H1 (cell line): ENCODE measurements at regions not wholly inside any gene's neighbourhood (a gene's known extent, or its start where the extent isn't known, plus 50 kb on each side); places are given as distances from the start of the nearest gene placed in this dataset.

ENCODE experiments used
- CTCF ChIA-PET: fragments of 300-600 bp; sonication (Branson Sonifier 250); formaldehyde crosslinking; loops from one replicate; lab custom pipeline; 2021; ENCODE audit not compliant: partially characterized antibody; lab: Charles Lee
- POLR2A ChIA-PET: fragments of 300-600 bp; sonication (Branson Sonifier 250); formaldehyde crosslinking; loops from one replicate; lab custom pipeline; 2021; ENCODE audit warnings: inconsistent platforms; ENCODE audit not compliant: partially characterized antibody; lab: Charles Lee
- DNase-seq, 2 experiments: peaks; one replicate each; pipeline versions ENCODE4 v3.0.0 to v3.0.0-alpha.2; 2010 to 2022; ENCODE audit warnings: low spot score in 2 of 2, low read depth in 1 of 2, mixed read lengths in 1 of 2
- FAIRE-seq: peaks from 2 replicates; lab custom pipeline; 2011; peaks lifted over from hg19 to GRCh38; lab: Jason Lieb, UNC
- H2AFZ ChIP-seq: 2 replicates; pipeline ENCODE4 v1.8.1; 2012; ENCODE audit warnings: low read length, inconsistent platforms
- H2AK5ac ChIP-seq: 2 replicates; pipeline ENCODE4 v1.6.1; 2013; ENCODE audit warnings: low read depth, low read length
- H2BK120ac ChIP-seq: replicated peaks from 2 replicates; pipeline ENCODE3; 2013; ENCODE audit warnings: low read depth, low read length, inconsistent platforms
- H2BK12ac ChIP-seq: 2 replicates; pipeline ENCODE4 v1.6.1; 2013; ENCODE audit warnings: low read depth, low read length
- H2BK15ac ChIP-seq: 2 replicates; pipeline ENCODE4 v1.6.1; 2013; ENCODE audit warnings: low read length
- H2BK20ac ChIP-seq: 2 replicates; pipeline ENCODE4 v1.6.1; 2013; ENCODE audit warnings: low read length
- H2BK5ac ChIP-seq: 2 replicates; pipeline ENCODE4 v1.6.1; 2013; ENCODE audit warnings: low read depth, low read length
- H3K14ac ChIP-seq: 2 replicates; pipeline ENCODE4 v1.6.1; 2013; ENCODE audit warnings: inconsistent platforms; ENCODE audit not compliant: insufficient read length
- H3K18ac ChIP-seq: 2 replicates; pipeline ENCODE4 v1.6.1; 2013; ENCODE audit warnings: low read length; ENCODE audit errors: extremely low read depth
- H3K23ac ChIP-seq: 2 replicates; pipeline ENCODE4 v1.6.1; 2013; ENCODE audit warnings: inconsistent platforms; ENCODE audit not compliant: insufficient read length
- H3K23me2 ChIP-seq: 2 replicates; pipeline ENCODE4 v1.6.1; 2013; ENCODE audit warnings: low read depth, low read length
- H3K27ac ChIP-seq: 2 replicates; pipeline ENCODE4 v1.6.1; 2011; ENCODE audit warnings: low read depth, low read length, inconsistent platforms
- H3K27me3 ChIP-seq, 4 experiments: replicated peaks in 1 of 4; 1 replicate in 1 of 4; 2 replicates in 3 of 4; pipeline versions ENCODE4 v1.6.1 to v1.8.1; 2011 to 2013; ENCODE audit warnings: low read length in 3 of 4, mild to moderate bottlenecking in 3 of 4, inconsistent platforms in 2 of 4, mixed read lengths in 2 of 4, moderate library complexity in 1 of 4; ENCODE audit not compliant: control insufficient read depth in 3 of 4, insufficient read depth in 3 of 4; ENCODE audit errors: extremely low read depth in 1 of 4
- H3K36me3 ChIP-seq, 4 experiments: 2 replicates each; pipeline versions ENCODE4 v1.6.1 to v1.8.1; 2011 to 2013; ENCODE audit warnings: mild to moderate bottlenecking in 4 of 4, low read length in 3 of 4, moderate library complexity in 2 of 4, control low read depth in 1 of 4, inconsistent platforms in 1 of 4; ENCODE audit not compliant: insufficient read depth in 4 of 4, control insufficient read depth in 2 of 4
- H3K4ac ChIP-seq: replicated peaks from 2 replicates; pipeline ENCODE3; 2013; ENCODE audit warnings: low read length, low read depth, mixed read lengths, inconsistent platforms; ENCODE audit not compliant: insufficient read length
- H3K4me1 ChIP-seq, 4 experiments: replicated peaks in 1 of 4; 1 replicate in 1 of 4; 2 replicates in 3 of 4; pipeline versions ENCODE4 v1.6.1 to v1.8.1; 2011 to 2013; ENCODE audit warnings: low read length in 3 of 4, inconsistent platforms in 2 of 4, mixed read lengths in 1 of 4; ENCODE audit not compliant: insufficient read depth in 4 of 4, control insufficient read depth in 3 of 4
- H3K4me2 ChIP-seq, 2 experiments: 2 replicates each; pipeline versions ENCODE4 v1.6.1 to v1.8.1; 2011 to 2013; ENCODE audit warnings: low read depth in 2 of 2, low read length in 2 of 2, control low read depth in 1 of 2, inconsistent platforms in 1 of 2, mild to moderate bottlenecking in 1 of 2; ENCODE audit not compliant: insufficient read depth in 1 of 2
- H3K4me3 ChIP-seq, 4 experiments: fragments of 200-600, 300-600 bp in 1 of 4; sonication (generic), shearing (Covaris generic), sonication (Bioruptor Twin) in 1 of 4; 2 replicates each; pipeline versions ENCODE4 v1.5.1 to v1.8.1; 2011 to 2016; ENCODE audit warnings: low read length in 4 of 4, low read depth in 3 of 4, control low read depth in 2 of 4, inconsistent platforms in 2 of 4, mild to moderate bottlenecking in 2 of 4, mixed read lengths in 1 of 4, moderate library complexity in 1 of 4; ENCODE audit not compliant: insufficient read depth in 2 of 4; ENCODE audit errors: extremely low read depth in 1 of 4
- H3K56ac ChIP-seq: replicated peaks from 2 replicates; pipeline ENCODE3; 2013; ENCODE audit warnings: low read depth, mild to moderate bottlenecking, mixed read lengths, low read length, inconsistent platforms; ENCODE audit not compliant: insufficient read length
- H3K79me1 ChIP-seq: 2 replicates; pipeline ENCODE4 v1.6.1; 2013; ENCODE audit warnings: low read depth, low read length, control low read depth
- H3K79me2 ChIP-seq, 2 experiments: 2 replicates each; pipeline versions ENCODE4 v1.6.1 to v1.8.1; 2012 to 2013; ENCODE audit warnings: low read length in 2 of 2, mild to moderate bottlenecking in 2 of 2, inconsistent platforms in 1 of 2; ENCODE audit not compliant: insufficient read depth in 2 of 2, control insufficient read depth in 1 of 2
- H3K9ac ChIP-seq, 4 experiments: replicated peaks in 1 of 4; 1 replicate in 1 of 4; 2 replicates in 3 of 4; pipeline versions ENCODE4 v1.6.1 to v1.8.1; 2011 to 2013; ENCODE audit warnings: low read depth in 3 of 4, low read length in 3 of 4, control low read depth in 2 of 4, mild to moderate bottlenecking in 2 of 4, moderate library complexity in 2 of 4, inconsistent platforms in 1 of 4; ENCODE audit errors: extremely low read depth in 1 of 4
- H3K9me3 ChIP-seq, 2 experiments: 2 replicates each; pipeline versions ENCODE4 v1.6.1 to v1.8.1; 2012 to 2013; ENCODE audit warnings: mild to moderate bottlenecking in 2 of 2, moderate library complexity in 2 of 2, control low read depth in 1 of 2, inconsistent platforms in 1 of 2, low read depth in 1 of 2, low read length in 1 of 2, mixed read lengths in 1 of 2; ENCODE audit not compliant: insufficient read depth in 2 of 2
- H4K20me1 ChIP-seq, 2 experiments: replicated peaks in 1 of 2; 2 replicates each; pipeline versions ENCODE3 to v1.8.1; 2011 to 2013; ENCODE audit warnings: inconsistent platforms in 2 of 2, low read length in 2 of 2, mild to moderate bottlenecking in 1 of 2; ENCODE audit not compliant: insufficient read depth in 2 of 2, control insufficient read depth in 1 of 2
- H4K5ac ChIP-seq: 2 replicates; pipeline ENCODE4 v1.6.1; 2013; ENCODE audit warnings: low read length, low read depth, mixed read lengths, inconsistent platforms; ENCODE audit not compliant: insufficient read length
- H4K8ac ChIP-seq: 2 replicates; pipeline ENCODE4 v1.8.0; 2013; ENCODE audit warnings: mild to moderate bottlenecking, moderate library complexity, low read length, inconsistent platforms; ENCODE audit not compliant: insufficient read depth; ENCODE audit errors: extremely low read depth
- H4K91ac ChIP-seq: replicated peaks from 2 replicates; pipeline ENCODE3; 2013; ENCODE audit warnings: low read length, mixed read lengths, inconsistent platforms; ENCODE audit not compliant: insufficient read length
- ASH2L ChIP-seq: fragments of 200-600, 300-600 bp; sonication (generic); IDR thresholded peaks from one replicate; pipeline ENCODE4 v1.7.1; 2017; ENCODE audit warnings: low read length
- BCL11A ChIP-seq, 2 experiments: IDR thresholded peaks; one replicate each; pipeline ENCODE4 v1.6.1; 2011; ENCODE audit warnings: low read depth in 2 of 2, low read length in 2 of 2, mild to moderate bottlenecking in 2 of 2
- YY1 ChIP-seq: IDR thresholded peaks from 2 replicates; pipeline ENCODE4 v1.6.1; 2011; ENCODE audit warnings: low read depth, mild to moderate bottlenecking, low read length
- WGBS, 2 experiments: shearing (Covaris generic) in 1 of 2; methylation state at CpG; one replicate each; pipeline versions ENCODE4 v1.1.6 to v1.1.7; 2013 to 2015; ENCODE audit warnings: low lambda C conversion rate in 2 of 2, mixed read lengths in 2 of 2, inconsistent platforms in 1 of 2, low coverage in 1 of 2, missing lambda C conversion rate in 1 of 2; ENCODE audit not compliant: insufficient replicate concordance in 2 of 2, insufficient coverage in 1 of 2, insufficient read length in 1 of 2; ENCODE audit errors: extremely low coverage in 1 of 2, missing lambda C conversion rate in 1 of 2; 5-methylcytosine and 5-hydroxymethylcytosine counted together

DNA sequence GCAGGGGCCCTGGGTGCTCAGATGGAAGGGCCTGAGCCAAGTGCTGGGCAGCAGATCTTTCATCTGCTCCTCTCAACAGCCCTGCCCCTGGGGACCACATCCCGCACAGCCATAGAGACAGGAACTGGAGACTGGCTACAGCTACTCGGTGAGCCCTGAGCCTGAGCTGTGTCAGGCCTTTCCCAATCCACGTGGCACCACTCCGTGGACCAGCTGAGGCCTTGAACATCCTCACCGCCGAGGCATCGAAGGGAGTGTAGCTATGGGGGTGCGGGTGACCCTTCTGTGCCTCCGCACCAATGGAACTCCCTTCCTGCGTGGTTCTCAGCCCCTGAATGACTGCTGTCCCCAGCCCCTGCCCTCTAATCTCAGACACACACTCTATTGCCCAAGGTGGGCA lies 362.7 kb upstream of the SHH start:
- no peaks in the 10 kb centered on the region for H3K79me2 ChIP-seq
- no peak overlapping the region for H4K8ac ChIP-seq
- no peak overlapping the region for H2AK5ac ChIP-seq
- POLR2A ChIA-PET = no interaction called here
- H3K27me3 ChIP-seq = no peaks in the 10 kb centered on the region
- H2BK120ac ChIP-seq = no peak overlapping the region
- H4K20me1 ChIP-seq = no peaks in the 10 kb centered on the region
- no peak overlapping the region for H4K5ac ChIP-seq
- H3K18ac ChIP-seq = no peak overlapping the region; the same call in 1 of the 2 replicates
- CTCF ChIA-PET = interaction anchor here (0.6 kb wide), 1 partner anchor 336 kb away, joined by 3 read pairs; no protein-coding TSS in a partner anchor
- no peak for DNase-seq
- 92% methylated on average over 10 of the region's 10 CpGs; no CpG with 5 or more reads in 1 of the 2 experiments for WGBS, 2 experiments
- no peaks in the 10 kb centered on the region for H3K36me3 ChIP-seq
- no peak overlapping the region for H3K23ac ChIP-seq
- TF ChIP-seq BCL11A (IDR thresholded peaks at IDR 0.05; ENCODE audit: low read depth in 2 of 2, low read length in 2 of 2) (no peak), ASH2L (no peak), YY1 (no peak)
- H3K9ac ChIP-seq = no peak overlapping the region
- H3K4me1 ChIP-seq = no peaks in the 10 kb centered on the region; a peak in 3 of 7 replicates
- H3K9me3 ChIP-seq = no peaks in the 10 kb centered on the region
- no peak overlapping the region for H3K56ac ChIP-seq
- H3K27ac ChIP-seq = no peak overlapping the region
- no peak overlapping the region for H2BK12ac ChIP-seq
- no peak overlapping the region for H4K91ac ChIP-seq
- H2BK5ac ChIP-seq = no peak overlapping the region
- no peak overlapping the region for H3K4me3 ChIP-seq
- H3K14ac ChIP-seq = no peak overlapping the region
- no peak overlapping the region for H2BK20ac ChIP-seq
- no peak for FAIRE-seq
- no peaks in the 10 kb centered on the region for H3K23me2 ChIP-seq
- no peak overlapping the region for H3K4ac ChIP-seq
- H2BK15ac ChIP-seq = no peak overlapping the region
- no peaks in the 10 kb centered on the region for H3K79me1 ChIP-seq
- H3K4me2 ChIP-seq = no peak overlapping the region
- H2AFZ ChIP-seq = no peak overlapping the region
